ENCODE measurements at regions not wholly inside any gene's neighbourhood (a gene's known extent, or its start where the extent isn't known, plus 50 kb on each side); places are given as distances from the start of the nearest gene placed in this dataset.

GRCh38 chr7:25055520-25056220 is 69.4 kb downstream of the CYCS start:
- no peak for TF ChIP-seq POLR2AphosphoS5 (IDR thresholded peaks at IDR 0.05)
- TF ChIP-seq CTCF (IDR thresholded peaks at IDR 0.05), result no peak
- no peak for TF ChIP-seq POLR2A (IDR thresholded peaks at IDR 0.05)
- no peak for TF ChIP-seq EP300 (IDR thresholded peaks at IDR 0.05)

Data from stomach (tissue), 4 donors.